ENCODE measurements at regions not wholly inside any gene's neighbourhood (a gene's known extent, or its start where the extent isn't known, plus 50 kb on each side); places are given as distances from the start of the nearest gene placed in this dataset.

GRCh38 chr4:123978637-123979036, 582.0 kb downstream of the SPRY1 start:
- CTCF ChIA-PET: no interaction called here
- 68% methylated on average over 1 of the region's 1 CpG for WGBS (ENCODE audit: low lambda C conversion rate)
- no peak overlapping the region for H3K9ac ChIP-seq
- H3K27ac ChIP-seq (ENCODE audit: low read depth in 2 of 2, low read length in 1 of 2): no peak overlapping the region
- H3K36me3 ChIP-seq (replicated peaks in 1 of 2; ENCODE audit: control insufficient read depth in 1 of 2, insufficient read depth in 2 of 2, low read length in 1 of 2): no peaks in the 10 kb centered on the region
- no peak overlapping the region for H3K4me2 ChIP-seq
- H4K20me1 ChIP-seq (ENCODE audit: insufficient read depth): no peaks in the 10 kb centered on the region
- no peak overlapping the region for H2AFZ ChIP-seq (ENCODE audit: low read depth)
- no peaks in the 10 kb centered on the region for H3K79me2 ChIP-seq (ENCODE audit: insufficient read depth)
- no peak for DNase-seq
- H3K9me2 ChIP-seq: no peaks in the 10 kb centered on the region
- H3F3A ChIP-seq (replicated peaks; ENCODE audit: insufficient read depth): no peaks in the 10 kb centered on the region
- H3K27me3 ChIP-seq (ENCODE audit: insufficient read depth): no peaks in the 10 kb centered on the region
- peaks cover 15% of the 10 kb centered on the region; the same call in 1 of the 2 replicates for H3K9me3 ChIP-seq
- no peaks in the 10 kb centered on the region; a peak in 2 of 4 replicates for H3K4me1 ChIP-seq (ENCODE audit: control insufficient read depth in 1 of 2, insufficient read depth in 2 of 2, low read depth in 1 of 2, low read length in 1 of 2)
- TF ChIP-seq FOXJ3 (CRISPR knock-in tag; IDR thresholded peaks at IDR 0.05) (no peak), GABPA (IDR thresholded peaks at IDR 0.05; ENCODE audit: low read depth) (no peak), JUND (IDR thresholded peaks at IDR 0.05) (no peak), SMC3 (IDR thresholded peaks at IDR 0.05; ENCODE audit: low read depth, low read length) (no peak), EZH2phosphoT487 (IDR thresholded peaks at IDR 0.05; ENCODE audit: borderline replicate concordance, low read depth) (no peak), RCOR1 (IDR thresholded peaks at IDR 0.05; ENCODE audit: low read length) (no peak), RXRA (IDR thresholded peaks at IDR 0.05; ENCODE audit: borderline replicate concordance, low read depth) (no peak), RFX5 (IDR thresholded peaks at IDR 0.05; ENCODE audit: low read length) (no peak), GATA2 (CRISPR knock-in tag; IDR thresholded peaks at IDR 0.05) (no peak), IRF3 (IDR thresholded peaks at IDR 0.05; ENCODE audit: low read depth, low read length) (no peak), ELF1 (IDR thresholded peaks at IDR 0.05) (no peak), FOSL2 (IDR thresholded peaks at IDR 0.05; ENCODE audit: borderline replicate concordance, low read depth) (no peak)
- TF ChIP-seq, protein P1, sequence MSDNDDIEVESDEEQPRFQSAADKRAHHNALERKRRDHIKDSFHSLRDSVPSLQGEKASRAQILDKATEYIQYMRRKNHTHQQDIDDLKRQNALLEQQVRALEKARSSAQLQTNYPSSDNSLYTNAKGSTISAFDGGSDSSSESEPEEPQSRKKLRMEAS (IDR thresholded peaks at IDR 0.05; ENCODE audit: low read depth): no peak
- POLR2A ChIA-PET: no interaction called here
- H3K4me3 ChIP-seq (ENCODE audit: low read depth in 2 of 2, low read length in 1 of 2): no peak overlapping the region

DNA sequence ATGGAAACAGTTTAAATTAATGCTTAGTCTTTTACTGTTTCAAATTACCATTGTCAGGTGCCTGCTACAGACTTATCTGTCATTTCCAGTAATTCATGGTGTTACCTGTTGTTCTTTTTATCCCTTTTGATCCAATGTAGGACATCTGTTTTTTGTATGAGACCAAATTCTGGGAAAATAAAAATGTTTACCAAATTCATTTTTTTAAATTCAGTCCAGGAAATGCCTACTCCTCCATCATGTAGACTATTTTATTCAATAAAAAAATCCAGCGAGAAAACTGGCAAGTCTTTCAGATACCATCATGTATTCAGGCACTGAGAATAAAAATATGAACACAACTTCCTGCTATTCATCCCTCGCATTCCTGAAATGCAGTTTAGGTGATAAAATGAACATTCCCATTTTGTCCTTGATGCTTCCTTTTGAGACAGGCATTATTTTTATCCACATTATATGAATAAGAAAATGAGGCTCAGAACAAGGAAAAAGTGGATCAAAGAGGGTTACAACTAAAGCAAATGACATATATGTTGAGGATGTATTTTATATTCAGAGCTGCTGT, 584.2 kb downstream of the SPRY1 start:
- WGBS (ENCODE audit: low lambda C conversion rate): 69% methylated on average over 2 of the region's 2 CpGs
- H4K20me1 ChIP-seq (ENCODE audit: insufficient read depth): no peaks in the 10 kb centered on the region
- H3K4me1 ChIP-seq (ENCODE audit: control insufficient read depth in 1 of 2, insufficient read depth in 2 of 2, low read depth in 1 of 2, low read length in 1 of 2): no peaks in the 10 kb centered on the region; a peak in 1 of 4 replicates
- H3K9ac ChIP-seq: no peak overlapping the region
- H3K4me2 ChIP-seq: no peak overlapping the region
- ChIA-PET POLR2A (no interaction called here), CTCF (no interaction called here)
- H3K27ac ChIP-seq (ENCODE audit: low read depth in 2 of 2, low read length in 1 of 2): no peak overlapping the region
- no peaks in the 10 kb centered on the region for H3K9me2 ChIP-seq
- no peak overlapping the region for H2AFZ ChIP-seq (ENCODE audit: low read depth)
- H3K9me3 ChIP-seq: peaks cover 15% of the 10 kb centered on the region; the same call in 1 of the 2 replicates
- H3K27me3 ChIP-seq (ENCODE audit: insufficient read depth): no peaks in the 10 kb centered on the region
- H3F3A ChIP-seq (replicated peaks; ENCODE audit: insufficient read depth): peaks cover 5% of the 10 kb centered on the region
- no peaks in the 10 kb centered on the region for H3K79me2 ChIP-seq (ENCODE audit: insufficient read depth)
- no peak for DNase-seq
- H3K4me3 ChIP-seq (ENCODE audit: low read depth in 2 of 2, low read length in 1 of 2): no peak overlapping the region
- no peaks in the 10 kb centered on the region for H3K36me3 ChIP-seq (replicated peaks in 1 of 2; ENCODE audit: control insufficient read depth in 1 of 2, insufficient read depth in 2 of 2, low read length in 1 of 2)
- TF ChIP-seq MXI1 (IDR thresholded peaks at IDR 0.05; ENCODE audit: low read depth, low read length) (no peak), EZH2phosphoT487 (IDR thresholded peaks at IDR 0.05; ENCODE audit: borderline replicate concordance, low read depth) (no peak), POLR2AphosphoS5 (IDR thresholded peaks at IDR 0.05; ENCODE audit: low read depth, low read length) (no peak), NFIC (IDR thresholded peaks at IDR 0.05; ENCODE audit: borderline replicate concordance) (no peak), JUND (IDR thresholded peaks at IDR 0.05) (no peak), GATA2 (CRISPR knock-in tag; IDR thresholded peaks at IDR 0.05) (no peak), CHD2 (IDR thresholded peaks at IDR 0.05; ENCODE audit: low read length, partially characterized antibody) (no peak), PBX3 (IDR thresholded peaks at IDR 0.05) (no peak), TEAD4 (IDR thresholded peaks at IDR 0.05; ENCODE audit: borderline replicate concordance, insufficient read depth) (no peak), RFX5 (IDR thresholded peaks at IDR 0.05; ENCODE audit: low read length) (no peak), SMC3 (IDR thresholded peaks at IDR 0.05; ENCODE audit: low read depth, low read length) (no peak)
- TF ChIP-seq, protein P2, sequence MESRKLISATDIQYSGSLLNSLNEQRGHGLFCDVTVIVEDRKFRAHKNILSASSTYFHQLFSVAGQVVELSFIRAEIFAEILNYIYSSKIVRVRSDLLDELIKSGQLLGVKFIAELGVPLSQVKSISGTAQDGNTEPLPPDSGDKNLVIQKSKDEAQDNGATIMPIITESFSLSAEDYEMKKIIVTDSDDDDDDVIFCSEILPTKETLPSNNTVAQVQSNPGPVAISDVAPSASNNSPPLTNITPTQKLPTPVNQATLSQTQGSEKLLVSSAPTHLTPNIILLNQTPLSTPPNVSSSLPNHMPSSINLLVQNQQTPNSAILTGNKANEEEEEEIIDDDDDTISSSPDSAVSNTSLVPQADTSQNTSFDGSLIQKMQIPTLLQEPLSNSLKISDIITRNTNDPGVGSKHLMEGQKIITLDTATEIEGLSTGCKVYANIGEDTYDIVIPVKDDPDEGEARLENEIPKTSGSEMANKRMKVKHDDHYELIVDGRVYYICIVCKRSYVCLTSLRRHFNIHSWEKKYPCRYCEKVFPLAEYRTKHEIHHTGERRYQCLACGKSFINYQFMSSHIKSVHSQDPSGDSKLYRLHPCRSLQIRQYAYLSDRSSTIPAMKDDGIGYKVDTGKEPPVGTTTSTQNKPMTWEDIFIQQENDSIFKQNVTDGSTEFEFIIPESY (IDR thresholded peaks at IDR 0.05; ENCODE audit: borderline replicate concordance, low read depth): no peak
- TF ChIP-seq, protein P3, sequence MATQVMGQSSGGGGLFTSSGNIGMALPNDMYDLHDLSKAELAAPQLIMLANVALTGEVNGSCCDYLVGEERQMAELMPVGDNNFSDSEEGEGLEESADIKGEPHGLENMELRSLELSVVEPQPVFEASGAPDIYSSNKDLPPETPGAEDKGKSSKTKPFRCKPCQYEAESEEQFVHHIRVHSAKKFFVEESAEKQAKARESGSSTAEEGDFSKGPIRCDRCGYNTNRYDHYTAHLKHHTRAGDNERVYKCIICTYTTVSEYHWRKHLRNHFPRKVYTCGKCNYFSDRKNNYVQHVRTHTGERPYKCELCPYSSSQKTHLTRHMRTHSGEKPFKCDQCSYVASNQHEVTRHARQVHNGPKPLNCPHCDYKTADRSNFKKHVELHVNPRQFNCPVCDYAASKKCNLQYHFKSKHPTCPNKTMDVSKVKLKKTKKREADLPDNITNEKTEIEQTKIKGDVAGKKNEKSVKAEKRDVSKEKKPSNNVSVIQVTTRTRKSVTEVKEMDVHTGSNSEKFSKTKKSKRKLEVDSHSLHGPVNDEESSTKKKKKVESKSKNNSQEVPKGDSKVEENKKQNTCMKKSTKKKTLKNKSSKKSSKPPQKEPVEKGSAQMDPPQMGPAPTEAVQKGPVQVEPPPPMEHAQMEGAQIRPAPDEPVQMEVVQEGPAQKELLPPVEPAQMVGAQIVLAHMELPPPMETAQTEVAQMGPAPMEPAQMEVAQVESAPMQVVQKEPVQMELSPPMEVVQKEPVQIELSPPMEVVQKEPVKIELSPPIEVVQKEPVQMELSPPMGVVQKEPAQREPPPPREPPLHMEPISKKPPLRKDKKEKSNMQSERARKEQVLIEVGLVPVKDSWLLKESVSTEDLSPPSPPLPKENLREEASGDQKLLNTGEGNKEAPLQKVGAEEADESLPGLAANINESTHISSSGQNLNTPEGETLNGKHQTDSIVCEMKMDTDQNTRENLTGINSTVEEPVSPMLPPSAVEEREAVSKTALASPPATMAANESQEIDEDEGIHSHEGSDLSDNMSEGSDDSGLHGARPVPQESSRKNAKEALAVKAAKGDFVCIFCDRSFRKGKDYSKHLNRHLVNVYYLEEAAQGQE (IDR thresholded peaks at IDR 0.05; ENCODE audit: low read depth, low read length): no peak

Data from SK-N-SH (cell line).